T-helper 1 cell (primary cell): ENCODE measurements at regions not wholly inside any gene's neighbourhood (a gene's known extent, or its start where the extent isn't known, plus 50 kb on each side); places are given as distances from the start of the nearest gene placed in this dataset.
"Not testable (repeated sequence)": the region's sequence is repeated elsewhere in the genome, so short reads cannot be mapped to it uniquely, and the experiment has no call there.

ENCODE experiments used
- DNase-seq, 5 donors: peaks; one replicate each; pipeline ENCODE4 v3.0.0-alpha.2; 2012 to 2020

DNA sequence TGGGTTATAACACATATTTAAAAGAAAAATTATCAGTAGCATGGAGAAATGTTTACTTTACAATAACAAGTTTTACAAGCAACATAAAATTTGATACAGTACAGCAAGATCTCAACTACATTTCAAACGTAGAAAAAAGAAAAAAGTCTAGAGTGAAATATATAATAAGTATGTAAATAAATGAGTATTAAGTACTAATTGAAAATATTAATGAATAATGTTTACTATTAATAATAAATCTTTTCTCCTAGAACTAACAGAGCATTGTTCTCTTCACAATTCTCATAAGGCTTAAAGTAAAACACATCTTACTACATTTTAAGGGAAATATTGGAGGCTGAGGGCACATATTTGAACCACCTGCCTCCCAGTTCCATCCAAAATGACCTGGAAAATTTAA, 72.1 kb downstream of the TMEM212 start:
- no peak for DNase-seq

GRCh38 chr3:171916888-171917287, 73.7 kb downstream of the TMEM212 start:
- DNase-seq: no peak

GRCh38 chr3:171922629-171923028, 79.5 kb downstream of the TMEM212 start:
- DNase-seq: not testable (repeated sequence)

GRCh38 chr3:171923668-171924067, 80.5 kb downstream of the TMEM212 start:
- not testable (repeated sequence) for DNase-seq

- not testable (repeated sequence) for DNase-seq
These were observed 81.7 kb downstream of the TMEM212 start for GRCh38 chr3:171924864-171925263.

DNA sequence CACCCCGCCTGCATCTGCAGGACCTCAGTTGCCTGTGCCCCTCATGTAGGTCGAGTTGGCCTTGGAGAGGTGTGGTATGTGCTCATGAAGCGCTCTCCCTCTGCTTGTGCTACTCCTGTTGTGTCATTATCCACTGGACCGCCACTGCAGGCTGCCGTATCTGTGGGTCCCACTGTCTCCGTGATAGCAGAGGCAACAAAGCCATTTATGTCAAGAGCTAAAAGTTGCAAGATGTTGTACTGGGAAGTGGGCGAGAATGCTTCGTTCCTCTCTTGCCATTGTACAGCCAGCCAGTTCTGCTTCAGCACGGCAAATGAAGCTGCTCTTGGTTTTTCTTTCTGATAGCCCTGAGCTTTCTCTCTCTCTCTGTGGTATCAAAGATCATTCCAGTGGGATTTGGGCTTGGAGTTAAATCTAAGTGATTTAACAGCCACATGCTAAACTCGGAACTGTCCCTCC, 89.0 kb downstream of the TMEM212 start:
- no peak for DNase-seq

GRCh38 chr3:171933441-171933840, 90.3 kb downstream of the TMEM212 start:
- DNase-seq: no peak

DNA sequence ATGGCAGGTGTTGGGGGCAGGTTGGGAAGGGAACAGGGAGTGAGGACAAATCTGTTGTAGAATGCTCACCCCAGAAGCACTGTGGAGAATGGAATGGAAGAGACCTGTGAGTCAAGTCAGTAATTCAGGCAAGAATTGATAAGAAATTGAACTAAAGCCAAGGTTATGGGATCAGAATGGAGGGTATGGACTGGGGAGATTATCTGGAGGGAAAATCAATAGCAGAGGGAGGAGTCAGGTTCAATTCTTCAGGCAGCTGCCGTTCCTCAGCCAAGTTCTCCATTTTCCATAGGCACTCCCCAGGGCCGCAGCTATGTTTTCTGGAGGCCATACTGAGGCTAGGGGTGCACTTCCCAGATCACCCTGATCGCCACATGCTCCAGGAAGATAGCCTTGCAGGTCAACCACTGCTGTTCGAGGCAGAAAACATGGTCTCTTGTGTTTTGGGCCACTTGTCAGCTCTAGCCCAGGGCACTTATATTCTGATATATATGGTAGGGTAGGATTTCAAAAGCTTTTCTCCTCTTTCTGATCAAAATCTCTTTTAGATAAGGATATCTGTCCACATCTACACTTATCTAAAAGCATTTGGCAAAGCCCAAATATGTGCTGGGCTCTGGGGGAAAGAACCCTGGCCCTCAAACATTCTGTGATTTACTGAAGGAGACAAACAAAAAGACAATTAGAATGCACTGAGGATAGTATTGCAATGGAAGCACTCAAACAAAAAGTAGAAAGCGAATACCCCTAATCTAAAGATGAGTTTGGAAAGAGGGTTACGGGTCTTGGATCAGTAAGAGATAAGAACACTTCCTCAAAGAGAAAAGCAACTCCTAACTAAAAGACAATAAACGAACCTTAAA, 92.3 kb downstream of the TMEM212 start:
- DNase-seq: no peak

- no peak for DNase-seq
These were observed 93.2 kb downstream of the TMEM212 start for GRCh38 chr3:171936191-171936841.

DNA sequence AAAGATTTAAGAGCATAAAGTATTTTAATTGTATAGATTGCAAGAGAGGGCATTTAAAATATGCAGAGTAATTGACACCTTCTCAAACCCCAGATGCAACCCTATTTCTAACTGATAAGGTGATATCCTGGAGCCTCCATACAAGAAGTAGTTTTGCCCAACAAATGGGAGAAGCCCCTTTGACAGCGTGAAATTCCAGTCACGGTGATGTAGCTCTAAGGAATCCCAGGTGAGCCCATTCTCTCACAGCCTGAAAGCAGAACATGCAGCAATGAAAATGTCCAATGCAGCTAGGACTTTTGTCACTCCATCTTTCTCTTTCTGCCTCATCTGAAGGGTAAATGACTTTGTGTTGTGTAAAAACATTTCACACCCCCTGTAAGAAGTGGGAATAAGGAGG, 96.4 kb downstream of the TMEM212 start:
- DNase-seq: no peak

- no peak for DNase-seq
These were observed 97.1 kb downstream of the TMEM212 start for GRCh38 chr3:171940151-171940649.

DNA sequence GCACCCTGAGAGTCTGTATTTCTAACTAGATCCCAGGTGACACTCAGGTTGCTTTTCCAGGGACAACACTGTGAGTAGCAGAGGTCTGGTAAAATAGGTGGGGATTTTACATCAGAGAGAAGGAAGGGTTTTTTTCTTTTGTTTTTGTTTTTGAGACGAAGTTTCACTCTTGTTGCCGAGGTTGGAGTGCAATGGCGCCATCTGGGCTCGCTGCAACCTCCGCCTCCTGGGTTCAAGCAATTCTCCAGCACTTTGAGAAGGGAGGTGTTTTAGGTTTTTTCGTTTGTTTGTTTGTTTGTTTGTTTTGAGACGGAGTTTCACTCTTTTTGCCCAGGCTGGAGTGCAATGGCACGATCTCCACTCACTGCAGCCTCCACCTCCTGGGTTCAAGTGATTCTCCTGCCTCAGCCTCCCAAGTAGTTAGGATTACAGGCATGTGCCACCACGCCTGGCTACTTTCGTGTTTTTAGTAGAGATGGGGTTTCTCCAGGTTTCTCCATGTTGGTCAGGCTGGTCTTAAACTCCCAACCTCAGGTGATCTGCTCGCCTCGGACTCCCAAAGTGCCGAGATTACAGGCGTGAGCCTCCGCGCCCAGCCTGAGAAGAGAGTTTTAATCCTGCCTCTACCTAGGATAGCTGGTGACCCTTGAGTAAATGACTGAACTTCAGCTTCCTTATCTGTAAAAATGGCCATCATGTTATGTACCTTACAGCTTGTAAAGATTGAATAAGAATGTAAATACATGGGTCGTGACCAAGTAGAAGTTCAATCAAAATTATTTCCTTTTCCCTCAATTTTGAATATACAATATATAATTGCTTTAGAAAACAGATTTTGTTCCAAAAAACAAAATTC, 95.9 kb upstream of the FNDC3B start:
- DNase-seq: no peak

- DNase-seq: no peak
These were observed 95.0 kb upstream of the FNDC3B start for GRCh38 chr3:171944118-171945016.

DNA sequence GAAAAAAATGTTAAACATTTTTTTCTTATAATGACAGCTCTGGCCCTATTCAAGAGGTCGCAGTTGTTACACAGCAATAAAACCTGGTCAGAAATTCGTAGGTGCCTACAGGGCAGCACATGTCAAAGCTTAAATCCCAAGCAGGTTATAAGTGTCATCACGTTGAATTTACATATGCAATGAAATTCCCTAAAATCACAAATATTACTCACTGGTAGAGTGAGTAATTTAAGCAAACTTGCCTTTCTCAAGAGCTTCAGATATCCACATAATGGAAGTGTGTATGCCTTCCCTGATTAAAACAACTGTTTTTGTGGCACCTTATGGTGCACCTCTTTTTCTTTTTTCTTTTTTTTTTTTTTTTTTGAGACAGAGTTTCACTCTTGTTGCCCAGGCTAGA, 90.7 kb upstream of the FNDC3B start:
- DNase-seq: no peak

DNA sequence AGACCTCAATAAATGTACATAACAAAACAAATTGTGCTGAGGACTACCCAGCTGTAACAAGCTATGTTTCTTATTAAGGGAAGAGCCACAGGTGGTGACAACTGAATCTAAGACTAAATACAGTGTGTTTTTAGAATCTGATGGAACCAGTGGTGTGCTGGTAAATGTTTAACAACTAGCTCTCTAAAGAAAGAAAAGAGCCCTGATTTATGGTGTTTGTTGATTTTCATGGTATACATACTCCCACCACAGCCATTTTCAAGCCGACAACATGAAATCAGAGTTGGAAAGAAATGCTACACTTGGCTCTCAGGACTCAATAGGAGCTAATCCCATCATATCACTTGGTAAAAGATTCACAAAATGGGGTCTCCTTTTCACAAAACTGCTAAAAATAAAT, 89.8 kb upstream of the FNDC3B start:
- no peak for DNase-seq

GRCh38 chr3:171950373-171950772, 89.0 kb upstream of the FNDC3B start:
- DNase-seq: no peak

- DNase-seq: no peak
These were observed 87.8 kb upstream of the FNDC3B start for GRCh38 chr3:171951597-171951996.

- DNase-seq: no peak
These were observed 85.9 kb upstream of the FNDC3B start for GRCh38 chr3:171953301-171954022.

- DNase-seq: no peak
These were observed 84.5 kb upstream of the FNDC3B start for GRCh38 chr3:171954690-171955383.

DNA sequence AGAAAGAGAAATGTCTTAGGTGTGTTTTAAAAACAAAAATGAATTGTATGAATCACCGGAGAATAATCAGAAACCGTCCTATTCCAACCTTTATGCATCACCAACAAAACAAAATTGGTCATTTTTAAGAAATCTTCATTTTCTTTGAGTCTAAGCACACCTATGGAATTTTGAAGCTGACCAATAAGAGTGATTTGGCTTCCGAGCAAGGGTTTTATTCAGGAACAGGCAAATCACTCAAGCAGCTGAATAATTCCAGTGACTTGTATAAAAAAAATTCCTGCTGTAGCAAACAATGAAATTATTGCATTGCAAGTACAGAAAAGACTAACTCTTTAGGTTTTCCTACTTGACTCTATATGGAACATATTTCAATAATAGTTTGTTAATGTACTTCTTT, 83.8 kb upstream of the FNDC3B start:
- DNase-seq: no peak
